Vagina (tissue), 2 donors: ENCODE measurements at regions not wholly inside any gene's neighbourhood (a gene's known extent, or its start where the extent isn't known, plus 50 kb on each side); places are given as distances from the start of the nearest gene placed in this dataset.

Experiments used
- POLR2A ChIP-seq, 2 donors: fragments of 450-650 bp; IDR thresholded peaks; one replicate each; pipeline ENCODE4 v1.6.1; 2017; ENCODE audit warnings: antibody characterized with exemption in 2 of 2, mild to moderate bottlenecking in 2 of 2, moderate library complexity in 2 of 2
- POLR2AphosphoS5 ChIP-seq, 2 donors: sonication (generic); formaldehyde crosslinking; IDR thresholded peaks; one replicate each; pipeline ENCODE4 v1.9.0; 2017; ENCODE audit warnings: antibody characterized with exemption in 2 of 2, mild to moderate bottlenecking in 2 of 2, low read depth in 1 of 2; ENCODE audit not compliant: insufficient read depth in 1 of 2
- TF ChIP-seq, protein P1 (sequence below), 3 experiments: fragments of 450-650 bp in 2 of 3; fragments of 200-600 bp in 1 of 3; sonication (generic) in 1 of 3; IDR thresholded peaks; one replicate each; pipeline ENCODE4 v1.5.1; 2017 to 2019; ENCODE audit warnings: antibody characterized with exemption in 3 of 3, mild to moderate bottlenecking in 2 of 3, moderate library complexity in 2 of 3

DNA sequence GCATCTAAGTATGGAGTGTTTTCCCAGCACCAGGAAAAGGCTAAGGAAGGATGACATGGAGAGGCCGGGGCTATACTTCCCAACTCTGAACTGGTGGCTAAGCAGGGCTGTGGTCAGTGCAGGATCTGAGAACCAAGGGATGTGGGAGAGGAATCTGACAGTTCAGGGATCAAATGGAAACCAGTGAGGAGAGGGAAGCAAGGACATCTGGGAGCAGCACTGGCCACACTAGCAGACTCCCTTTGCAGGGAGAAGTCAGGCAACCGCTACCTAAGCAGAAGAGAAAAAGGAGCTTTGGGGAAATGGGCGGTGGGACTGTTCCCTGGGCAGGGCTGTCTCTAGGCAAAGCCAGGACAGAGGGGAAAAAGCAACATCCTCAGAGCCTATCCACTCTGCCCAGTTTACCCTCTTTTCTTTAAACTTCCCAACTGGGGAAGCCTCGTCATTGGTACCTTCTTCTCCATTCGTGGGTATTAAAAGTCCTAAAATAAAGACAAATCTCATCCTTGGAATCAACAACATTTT lies 105.8 kb upstream of the MEIS1 start:
- TF ChIP-seq, protein P1, sequence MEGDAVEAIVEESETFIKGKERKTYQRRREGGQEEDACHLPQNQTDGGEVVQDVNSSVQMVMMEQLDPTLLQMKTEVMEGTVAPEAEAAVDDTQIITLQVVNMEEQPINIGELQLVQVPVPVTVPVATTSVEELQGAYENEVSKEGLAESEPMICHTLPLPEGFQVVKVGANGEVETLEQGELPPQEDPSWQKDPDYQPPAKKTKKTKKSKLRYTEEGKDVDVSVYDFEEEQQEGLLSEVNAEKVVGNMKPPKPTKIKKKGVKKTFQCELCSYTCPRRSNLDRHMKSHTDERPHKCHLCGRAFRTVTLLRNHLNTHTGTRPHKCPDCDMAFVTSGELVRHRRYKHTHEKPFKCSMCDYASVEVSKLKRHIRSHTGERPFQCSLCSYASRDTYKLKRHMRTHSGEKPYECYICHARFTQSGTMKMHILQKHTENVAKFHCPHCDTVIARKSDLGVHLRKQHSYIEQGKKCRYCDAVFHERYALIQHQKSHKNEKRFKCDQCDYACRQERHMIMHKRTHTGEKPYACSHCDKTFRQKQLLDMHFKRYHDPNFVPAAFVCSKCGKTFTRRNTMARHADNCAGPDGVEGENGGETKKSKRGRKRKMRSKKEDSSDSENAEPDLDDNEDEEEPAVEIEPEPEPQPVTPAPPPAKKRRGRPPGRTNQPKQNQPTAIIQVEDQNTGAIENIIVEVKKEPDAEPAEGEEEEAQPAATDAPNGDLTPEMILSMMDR (IDR thresholded peaks at IDR 0.05), result no peak
- TF ChIP-seq POLR2AphosphoS5 (IDR thresholded peaks at IDR 0.05; ENCODE audit: insufficient read depth in 1 of 2, low read depth in 1 of 2) (no peak), POLR2A (IDR thresholded peaks at IDR 0.05) (no peak)
